ENCODE measurements at regions not wholly inside any gene's neighbourhood (a gene's known extent, or its start where the extent isn't known, plus 50 kb on each side); places are given as distances from the start of the nearest gene placed in this dataset.

DNA sequence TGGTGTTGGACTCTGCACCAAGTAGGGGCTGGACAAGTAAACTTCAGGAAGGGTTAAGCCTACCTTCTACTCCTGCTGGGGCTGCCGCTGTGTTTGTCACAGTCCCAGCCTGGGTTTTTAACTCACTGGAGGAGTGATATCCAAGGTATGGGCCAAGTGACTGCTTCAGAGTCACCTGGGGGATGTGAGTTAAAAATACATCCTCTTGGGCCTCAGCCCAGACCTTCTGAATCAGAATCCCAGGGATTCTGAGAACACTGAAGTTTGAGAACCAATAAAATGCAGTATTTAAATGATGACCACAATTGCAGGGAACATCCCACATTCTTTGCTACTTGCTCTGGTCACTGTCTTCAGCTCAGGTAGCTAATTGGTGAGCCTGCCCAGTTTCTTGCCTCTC, 95.1 kb upstream of the DNAH5 start:
- ATAC-seq (ENCODE audit: low read depth) = no peak
- peaks cover 32% of the 10 kb centered on the region for H3K27me3 Mint-ChIP-seq

GRCh38 chr5:14039063-14039462, 94.6 kb upstream of the DNAH5 start:
- Mint-ChIP-seq H3K4me3 (no peak overlapping the region), H3K27me3 (peaks cover 36% of the 10 kb centered on the region)
- no peak for ATAC-seq (ENCODE audit: low read depth)

More for the DNA sequence above, 95.1 kb upstream of the DNAH5 start:
- H3K4me1 Mint-ChIP-seq = peaks cover 9% of the 10 kb centered on the region
- intact Hi-C loops (cut with micrococcal nuclease) = no loop called here
- no peak overlapping the region for H3K4me3 Mint-ChIP-seq
- no peaks in the 10 kb centered on the region for H3K36me3 Mint-ChIP-seq (ENCODE audit: low read depth)
- ChIA-PET POLR2A (no interaction called here), CTCF (no interaction called here)
- no peak for TF ChIP-seq CTCF (IDR thresholded peaks at IDR 0.05)
- H3K27ac Mint-ChIP-seq = no peak overlapping the region
- H3K9me3 Mint-ChIP-seq = no peaks in the 10 kb centered on the region
- DNase-seq = no peak

DNA sequence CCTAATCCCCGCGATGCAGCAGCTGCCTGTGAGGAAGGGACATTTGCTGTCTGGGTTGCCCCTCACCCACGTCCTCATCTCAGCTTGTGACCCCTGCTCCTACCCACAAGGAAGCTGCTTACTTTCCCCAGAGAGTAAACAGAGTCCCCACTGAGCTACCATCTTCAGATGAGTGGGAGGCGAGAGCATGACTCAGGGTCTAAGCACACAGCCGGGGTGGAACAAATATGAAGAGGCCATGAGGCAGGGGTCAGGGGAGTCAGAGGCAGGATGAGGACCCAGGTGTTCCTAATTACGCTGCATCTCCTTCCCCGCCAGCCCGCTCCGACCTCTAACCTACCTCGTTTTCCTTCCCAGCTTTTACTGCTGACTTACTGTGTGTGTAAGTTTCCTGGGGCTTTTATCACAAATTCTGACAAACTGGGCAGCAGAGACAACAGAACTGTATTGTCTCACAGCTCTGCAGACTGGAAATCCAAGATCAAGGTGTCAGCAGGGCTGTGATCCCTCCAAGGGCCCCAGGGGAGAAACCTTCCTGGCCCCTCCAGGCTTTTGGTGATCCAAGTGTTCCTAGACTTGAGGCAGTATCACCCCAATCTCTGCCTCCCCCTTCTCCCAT, 94.0 kb upstream of the DNAH5 start:
- ATAC-seq (ENCODE audit: low read depth) = no peak
- ChIA-PET POLR2A (no interaction called here), CTCF (no interaction called here)
- no peak overlapping the region for H3K27ac Mint-ChIP-seq
- no peaks in the 10 kb centered on the region for H3K36me3 Mint-ChIP-seq (ENCODE audit: low read depth)
- intact Hi-C loops (cut with micrococcal nuclease) = no loop called here
- H3K27me3 Mint-ChIP-seq = peaks cover 36% of the 10 kb centered on the region
- no peak overlapping the region for H3K4me3 Mint-ChIP-seq
- TF ChIP-seq CTCF (IDR thresholded peaks at IDR 0.05) = no peak
- H3K9me3 Mint-ChIP-seq = no peaks in the 10 kb centered on the region
- peaks cover 9% of the 10 kb centered on the region for H3K4me1 Mint-ChIP-seq
- DNase-seq = no peak

More at GRCh38 chr5:14039063-14039462, 94.6 kb upstream of the DNAH5 start:
- intact Hi-C loops (cut with micrococcal nuclease) = no loop called here
- Mint-ChIP-seq H3K27ac (no peak overlapping the region), H3K9me3 (no peaks in the 10 kb centered on the region), H3K4me1 (peaks cover 9% of the 10 kb centered on the region), H3K36me3 (ENCODE audit: low read depth) (no peaks in the 10 kb centered on the region)
- POLR2A ChIA-PET = no interaction called here
- TF ChIP-seq CTCF (IDR thresholded peaks at IDR 0.05) = no peak
- no peak for DNase-seq
- CTCF ChIA-PET = no interaction called here

GRCh38 chr5:14036947-14037346, 92.5 kb upstream of the DNAH5 start:
- Mint-ChIP-seq H3K4me1 (peaks cover 9% of the 10 kb centered on the region), H3K36me3 (ENCODE audit: low read depth) (no peaks in the 10 kb centered on the region), H3K9me3 (no peaks in the 10 kb centered on the region), H3K27me3 (peaks cover 34% of the 10 kb centered on the region), H3K27ac (no peak overlapping the region), H3K4me3 (no peak overlapping the region)
- no peak for TF ChIP-seq CTCF (IDR thresholded peaks at IDR 0.05)
- ChIA-PET CTCF (no interaction called here), POLR2A (no interaction called here)
- ATAC-seq (ENCODE audit: low read depth) (no peak), DNase-seq (no peak)
- intact Hi-C loops (cut with micrococcal nuclease) = no loop called here

DNA sequence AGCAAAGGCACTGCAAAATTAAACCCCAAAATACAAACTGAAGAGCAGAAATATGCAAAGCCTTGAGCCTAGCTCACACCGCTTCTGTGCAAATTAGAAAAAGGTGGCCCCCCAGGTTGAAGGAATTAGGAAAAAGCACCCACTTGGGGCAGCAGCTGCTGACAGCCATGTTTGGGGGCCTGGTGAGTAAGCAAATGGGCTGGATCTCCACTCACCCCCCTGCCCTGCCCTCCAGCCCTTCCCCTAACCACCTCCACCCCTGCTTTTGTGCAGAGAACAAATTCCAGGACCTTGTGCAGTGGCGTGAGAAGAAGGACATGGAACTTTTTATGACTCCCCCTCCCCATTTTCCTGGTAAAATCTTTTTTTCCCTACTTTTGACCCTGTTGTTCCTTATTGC, 92.0 kb upstream of the DNAH5 start:
- DNase-seq = no peak
- H3K27ac Mint-ChIP-seq = no peak overlapping the region

More for the DNA sequence above, 92.0 kb upstream of the DNAH5 start:
- Mint-ChIP-seq H3K4me1 (peaks cover 9% of the 10 kb centered on the region), H3K9me3 (no peaks in the 10 kb centered on the region), H3K36me3 (ENCODE audit: low read depth) (no peaks in the 10 kb centered on the region), H3K27me3 (peaks cover 34% of the 10 kb centered on the region), H3K4me3 (no peak overlapping the region)
- intact Hi-C loops (cut with micrococcal nuclease) = no loop called here
- ChIA-PET POLR2A (no interaction called here), CTCF (no interaction called here)
- no peak for TF ChIP-seq CTCF (IDR thresholded peaks at IDR 0.05)
- ATAC-seq (ENCODE audit: low read depth) = no peak
